IMR-90 (cell line): ENCODE measurements at regions not wholly inside any gene's neighbourhood (a gene's known extent, or its start where the extent isn't known, plus 50 kb on each side); places are given as distances from the start of the nearest gene placed in this dataset.

ENCODE experiments used
- ATAC-seq: fragments of 200-7000 bp; cut with Tn5 transposase; 2 replicates; pipeline ENCODE4 v1.9.1; 2020; ENCODE audit warnings: low read depth, mild to moderate bottlenecking, moderate library complexity
- BruUV-seq: library from RNA; stranded (reverse); fragments of 400-500 nt; replicated peaks from 2 replicates; lab custom pipeline; 2021; lab: Mats Ljungman, UMichigan
- CTCF ChIA-PET: fragments of 300-600 bp; formaldehyde crosslinking; extraction: SDS; loops from one replicate; lab custom pipeline; 2021; ENCODE audit warnings: antibody characterized with exemption; lab: Yijun Ruan, JAX
- POLR2A ChIA-PET: fragments of 300-600 bp; sonication (Branson Sonifier 250); formaldehyde crosslinking; loops from one replicate; lab custom pipeline; 2022; ENCODE audit warnings: antibody characterized with exemption; ENCODE audit not compliant: unreplicated experiment; lab: Charles Lee
- DNase-seq: peaks from one replicate; pipeline ENCODE4 v3.0.0; 2013
- H2AFZ ChIP-seq: replicated peaks from 2 replicates; pipeline ENCODE3; 2013; ENCODE audit warnings: low read length, mild to moderate bottlenecking; ENCODE audit not compliant: poor library complexity
- H2AK5ac ChIP-seq: 2 replicates; pipeline ENCODE4 v1.6.1; 2013; ENCODE audit warnings: low read depth, low read length, inconsistent platforms
- H2AK9ac ChIP-seq: replicated peaks from 2 replicates; pipeline ENCODE3; 2013; ENCODE audit warnings: mild to moderate bottlenecking, low read depth, low read length, moderate library complexity; ENCODE audit not compliant: poor library complexity
- H2BK120ac ChIP-seq: 2 replicates; pipeline ENCODE4 v1.6.1; 2013; ENCODE audit warnings: low read depth, low read length, inconsistent platforms
- H2BK15ac ChIP-seq: 3 replicates; pipeline ENCODE4 v1.6.1; 2013; ENCODE audit warnings: low read depth, low read length, inconsistent platforms
- H2BK20ac ChIP-seq: 2 replicates; pipeline ENCODE4 v1.6.1; 2013; ENCODE audit warnings: low read depth, mild to moderate bottlenecking, inconsistent platforms, low read length, moderate library complexity
- H2BK5ac ChIP-seq: 2 replicates; pipeline ENCODE4 v1.6.1; 2013; ENCODE audit warnings: mild to moderate bottlenecking, low read depth, low read length, inconsistent platforms; ENCODE audit not compliant: poor library complexity, severe bottlenecking
- H3K14ac ChIP-seq: replicated peaks from 2 replicates; pipeline ENCODE4 v1.6.1; 2013; ENCODE audit warnings: low read depth, low read length, inconsistent platforms
- H3K18ac ChIP-seq: 2 replicates; pipeline ENCODE4 v1.6.1; 2013; ENCODE audit warnings: low read depth, low read length, control low read depth
- H3K23ac ChIP-seq: 2 replicates; pipeline ENCODE4 v1.6.1; 2013; ENCODE audit warnings: low read depth, low read length, inconsistent platforms
- H3K27ac ChIP-seq: 2 replicates; pipeline ENCODE4 v1.5.1; 2013; ENCODE audit warnings: mild to moderate bottlenecking, control low read depth, low read length; ENCODE audit not compliant: insufficient read depth
- H3K27me3 ChIP-seq: 2 replicates; pipeline ENCODE4 v1.6.1; 2013; ENCODE audit warnings: low read length; ENCODE audit not compliant: control insufficient read depth, insufficient read depth
- H3K36me3 ChIP-seq: 2 replicates; pipeline ENCODE4 v1.6.1; 2013; ENCODE audit warnings: low read length, mixed read lengths; ENCODE audit not compliant: control insufficient read depth, insufficient read depth
- H3K4ac ChIP-seq: 2 replicates; pipeline ENCODE4 v1.6.1; 2013; ENCODE audit warnings: low read depth, low read length, inconsistent platforms
- H3K4me1 ChIP-seq: 2 replicates; pipeline ENCODE4 v1.6.1; 2013; ENCODE audit warnings: low read length, mixed read lengths; ENCODE audit not compliant: control insufficient read depth, insufficient read depth
- H3K4me2 ChIP-seq: 2 replicates; pipeline ENCODE4 v1.6.1; 2013; ENCODE audit warnings: low read depth, mild to moderate bottlenecking, control low read depth, low read length, moderate library complexity
- H3K4me3 ChIP-seq: 2 replicates; pipeline ENCODE4 v1.5.1; 2013; ENCODE audit warnings: low read depth, mild to moderate bottlenecking, control low read depth, low read length, moderate library complexity; ENCODE audit not compliant: insufficient read depth
- H3K56ac ChIP-seq: 2 replicates; pipeline ENCODE4 v1.6.1; 2013; ENCODE audit warnings: low read length, inconsistent platforms; ENCODE audit not compliant: insufficient read depth; ENCODE audit errors: extremely low read depth
- H3K79me1 ChIP-seq, 2 experiments: 2 replicates each; pipeline ENCODE4 v1.6.1; 2013; ENCODE audit warnings: low read length in 2 of 2, inconsistent platforms in 1 of 2, low read depth in 1 of 2
- H3K9ac ChIP-seq: 2 replicates; pipeline ENCODE4 v1.6.1; 2013; ENCODE audit warnings: low read depth, low read length, control low read depth
- H3K9me1 ChIP-seq: 2 replicates; pipeline ENCODE4 v1.6.1; 2013; ENCODE audit warnings: low read length, inconsistent platforms; ENCODE audit not compliant: insufficient read depth
- H3K9me3 ChIP-seq: 2 replicates; pipeline ENCODE4 v1.6.1; 2013; ENCODE audit warnings: low read length; ENCODE audit not compliant: control insufficient read depth, insufficient read depth
- H4K20me1 ChIP-seq: 2 replicates; pipeline ENCODE4 v1.6.1; 2013; ENCODE audit warnings: low read length, inconsistent platforms; ENCODE audit not compliant: insufficient read depth
- H4K5ac ChIP-seq: 2 replicates; pipeline ENCODE4 v1.6.1; 2013; ENCODE audit warnings: mild to moderate bottlenecking, low read depth, low read length, control low read depth
- H4K8ac ChIP-seq, 2 experiments: 2 replicates each; pipeline ENCODE4 v1.6.1; 2013; ENCODE audit warnings: low read depth in 2 of 2, low read length in 2 of 2, control low read depth in 1 of 2, inconsistent platforms in 1 of 2
- H4K91ac ChIP-seq: 2 replicates; pipeline ENCODE4 v1.6.1; 2013; ENCODE audit warnings: low read depth, low read length, inconsistent platforms; ENCODE audit not compliant: insufficient read depth
- CTCF ChIP-seq: conservative IDR thresholded peaks from 2 replicates; pipeline ENCODE4 v1.5.1; 2012; ENCODE audit warnings: mild to moderate bottlenecking, low read depth, low read length, improper control_type of control experiment
- FOS ChIP-seq: fragments of 150-350 bp; IDR thresholded peaks from 2 replicates; pipeline ENCODE4 v1.6.1; 2016; ENCODE audit warnings: low read depth, low read length
- POLR2A ChIP-seq: IDR thresholded peaks from 2 replicates; pipeline ENCODE4 v1.6.1; 2012; ENCODE audit warnings: mild to moderate bottlenecking, low read depth, low read length
- SMC3 ChIP-seq: fragments of 150-350 bp; IDR thresholded peaks from 2 replicates; pipeline ENCODE4 v1.6.1; 2016; ENCODE audit warnings: low read depth, mild to moderate bottlenecking, antibody characterized with exemption, low read length, moderate library complexity
- WGBS, 2 experiments: methylation state at CpG; one replicate each; pipeline versions ENCODE4 v1.1.5 to v1.1.7; 2013; ENCODE audit warnings: missing lambda C conversion rate in 2 of 2; ENCODE audit not compliant: insufficient read length in 1 of 2; ENCODE audit errors: extremely low coverage in 2 of 2; 5-methylcytosine and 5-hydroxymethylcytosine counted together
- dilution Hi-C: fragments of 300-500 bp; cut with HindIII; formaldehyde crosslinking; loops from one replicate; pipeline ENCODE4 v1.14.3; 2018; ENCODE audit warnings: low sequenced_read_pairs; ENCODE audit not compliant: unreplicated experiment
- in situ Hi-C: fragments of 300-500 bp; cut with MboI; formaldehyde crosslinking; loops from 3 replicates; pipeline ENCODE4 v1.14.3; 2019; ENCODE audit warnings: low sequenced_read_pairs, inconsistent platforms, mixed read lengths
- intact Hi-C: fragments of 100-400 bp; cut with micrococcal nuclease; formaldehyde crosslinking; loops from 2 replicates; pipeline ENCODE4 v1.10.0; 2022

GRCh38 chr18:75489493-75490190 is 62.1 kb upstream of the SMIM21 start (continued):
- no peak for TF ChIP-seq CTCF

- H2AFZ ChIP-seq, result no peak overlapping the region
- H3K36me3 ChIP-seq, result no peaks in the 10 kb centered on the region
- in situ Hi-C loops (loop anchor here (5.0 to 25.0 kb wide), 4 partner anchors 276 to 879 kb away; partner anchors contain the start of gene PTGR3), intact Hi-C loops (loop anchor here (2.0 to 10.0 kb wide), 2 partner anchors 155 to 771 kb away; no protein-coding TSS in a partner anchor), dilution Hi-C loops (no loop called here)
- peak overlapping the region; percentile 89 for H3K4ac ChIP-seq
- H4K20me1 ChIP-seq, result no peaks in the 10 kb centered on the region
- CTCF ChIA-PET, result interaction anchor here (0.5 kb wide), 1 partner anchor 1041 kb away, joined by 3 read pairs; no protein-coding TSS in a partner anchor
- H3K27ac ChIP-seq, result peak overlapping the region; percentile 87
- H2BK120ac ChIP-seq, result peak overlapping the region; percentile 89
- H3K14ac ChIP-seq, result peak overlapping the region; percentile 86
- no CpG with 5 or more reads among the region's 3 CpGs for WGBS, 2 experiments
- no peaks in the 10 kb centered on the region for H3K27me3 ChIP-seq
- no peak overlapping the region for H3K9ac ChIP-seq
- H3K4me1 ChIP-seq, result peaks cover 4% of the 10 kb centered on the region; the same call in 1 of the 2 replicates
- H2BK15ac ChIP-seq, result peak overlapping the region; percentile 91; the same call in 2 of the 3 replicates
- peak overlapping the region; percentile 47 for H4K5ac ChIP-seq
- BruUV-seq, result no TSS peak
- H4K8ac ChIP-seq, result peak overlapping the region; percentile 69 to 85; a peak in 3 of 4 replicates
- H3K56ac ChIP-seq, result peak overlapping the region; percentile 90; the same call in 1 of the 2 replicates
- H3K4me3 ChIP-seq, result no peak overlapping the region
- peak overlapping the region; percentile 98 for H2BK20ac ChIP-seq
- H3K4me2 ChIP-seq, result no peak overlapping the region
- H2BK5ac ChIP-seq, result peak overlapping the region; percentile 76
- peak overlapping the region; percentile 42; the same call in 1 of the 2 replicates for H2AK5ac ChIP-seq
- H3K9me1 ChIP-seq, result no peaks in the 10 kb centered on the region
- H3K23ac ChIP-seq, result peak overlapping the region; percentile 35; the same call in 1 of the 2 replicates
- H2AK9ac ChIP-seq, result no peak overlapping the region
- H3K18ac ChIP-seq, result peak overlapping the region; percentile 37
- DNase-seq (no peak), ATAC-seq (no peak)
- H4K91ac ChIP-seq, result peak overlapping the region; percentile 96
- peaks cover 7% of the 10 kb centered on the region for H3K9me3 ChIP-seq
- H3K79me1 ChIP-seq, result no peaks in the 10 kb centered on the region
- no peak for TF ChIP-seq POLR2A
- TF ChIP-seq SMC3, result no peak
- no peak for TF ChIP-seq FOS
- POLR2A ChIA-PET, result no interaction called here
Measured at GRCh38 chr18:75483662-75484061, 56.2 kb upstream of the SMIM21 start.
